HK-2 (cell line): ENCODE measurements at regions not wholly inside any gene's neighbourhood (a gene's known extent, or its start where the extent isn't known, plus 50 kb on each side); places are given as distances from the start of the nearest gene placed in this dataset.

Source experiments
- DNase-seq: peaks from one replicate; pipeline ENCODE4 v3.0.0-alpha.2; 2018; ENCODE audit not compliant: unreplicated experiment

GRCh38 chrX:16222151-16222550 is 54.9 kb downstream of the MAGEB17 start:
- no peak for DNase-seq

- DNase-seq = no peak
Measured at GRCh38 chrX:16223385-16223784, 56.1 kb downstream of the MAGEB17 start.

- peak; percentile 61 for DNase-seq
Measured at GRCh38 chrX:16239211-16239610, 71.9 kb downstream of the MAGEB17 start.

- no peak for DNase-seq
Measured at GRCh38 chrX:16240231-16240905, 73.1 kb downstream of the MAGEB17 start.

GRCh38 chrX:16240968-16241367 is 73.7 kb downstream of the MAGEB17 start:
- DNase-seq = no peak

GRCh38 chrX:16250296-16250695 is 83.0 kb downstream of the MAGEB17 start:
- no peak for DNase-seq

GRCh38 chrX:16251782-16252181 is 84.5 kb downstream of the MAGEB17 start:
- DNase-seq = no peak

- DNase-seq = no peak
Measured at GRCh38 chrX:16258882-16259281, 91.6 kb downstream of the MAGEB17 start.

GRCh38 chrX:16267431-16267830 is 100.2 kb downstream of the MAGEB17 start:
- DNase-seq = no peak

- DNase-seq = no peak
Measured at GRCh38 chrX:16268206-16268605, 100.9 kb downstream of the MAGEB17 start.

GRCh38 chrX:16278927-16279326 is 111.6 kb downstream of the MAGEB17 start:
- no peak for DNase-seq

- no peak for DNase-seq
Measured at GRCh38 chrX:16282209-16282608, 114.9 kb downstream of the MAGEB17 start.

GRCh38 chrX:16284842-16285241 is 117.6 kb downstream of the MAGEB17 start:
- no peak for DNase-seq

- DNase-seq = no peak
Measured at GRCh38 chrX:16290997-16291396, 123.7 kb downstream of the MAGEB17 start.

GRCh38 chrX:16300831-16301230 is 133.6 kb downstream of the MAGEB17 start:
- no peak for DNase-seq

GRCh38 chrX:16304751-16305150 is 137.5 kb downstream of the MAGEB17 start:
- no peak for DNase-seq

GRCh38 chrX:16305187-16305586 is 137.9 kb downstream of the MAGEB17 start:
- no peak for DNase-seq

GRCh38 chrX:16307950-16308349 is 140.7 kb downstream of the MAGEB17 start:
- no peak for DNase-seq

GRCh38 chrX:16308773-16309172 is 141.5 kb downstream of the MAGEB17 start:
- DNase-seq = no peak

- DNase-seq = no peak
Measured at GRCh38 chrX:16310326-16310725, 143.0 kb downstream of the MAGEB17 start.

GRCh38 chrX:16311671-16312070 is 144.4 kb downstream of the MAGEB17 start:
- no peak for DNase-seq

GRCh38 chrX:16312761-16313623 is 145.7 kb downstream of the MAGEB17 start:
- DNase-seq = no peak

- DNase-seq = no peak
Measured at GRCh38 chrX:16316331-16316730, 149.1 kb downstream of the MAGEB17 start.
